ENCODE measurements at regions not wholly inside any gene's neighbourhood (a gene's known extent, or its start where the extent isn't known, plus 50 kb on each side); places are given as distances from the start of the nearest gene placed in this dataset.

- DNase-seq = no peak
Observed at GRCh38 chr21:14869984-14870852, 194.6 kb downstream of the NRIP1 start.

DNA sequence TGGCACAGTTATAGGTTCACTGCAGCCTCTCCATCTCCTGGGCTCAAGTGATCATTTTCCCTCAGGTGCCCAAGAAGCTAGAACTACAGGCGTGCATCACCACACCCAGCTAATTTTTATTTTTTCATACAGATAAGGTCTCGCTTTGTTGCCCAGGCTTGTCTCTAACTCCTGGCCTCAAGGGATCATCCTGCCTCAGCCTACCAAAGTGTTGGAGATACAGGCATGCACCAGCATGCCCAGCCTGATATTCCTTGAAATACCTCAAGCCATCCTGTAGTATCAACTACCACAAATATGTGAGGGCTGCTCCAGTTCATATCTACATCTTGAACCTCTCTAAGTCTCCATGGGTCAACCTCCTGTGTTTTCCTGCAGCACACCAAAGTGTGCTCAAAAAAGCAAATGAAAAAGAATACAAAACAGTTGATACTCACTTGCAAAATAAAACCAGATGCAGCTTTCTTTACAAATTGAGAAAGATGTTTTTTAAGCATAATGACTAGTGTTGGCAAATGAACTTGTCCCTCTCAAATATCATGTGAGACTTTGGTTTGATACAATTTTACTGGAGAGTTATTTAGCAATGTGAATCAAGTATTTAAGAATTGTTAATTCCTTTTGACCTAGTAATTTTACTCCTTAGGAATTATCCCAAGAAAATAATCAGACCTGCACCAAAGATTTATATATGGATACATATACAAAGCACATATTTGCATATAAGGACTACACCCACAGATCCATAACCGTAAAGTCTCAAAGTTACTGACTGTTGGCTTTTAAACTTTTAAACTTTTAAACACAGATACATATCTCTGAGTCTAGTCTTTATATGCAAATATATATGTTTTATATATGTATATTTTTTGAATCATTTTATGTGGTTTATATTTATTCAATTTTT lies 197.7 kb downstream of the NRIP1 start:
- DNase-seq = no peak

- DNase-seq = peak in 52 of 58 donors; percentile 13 to 88 (median 61)
Observed at GRCh38 chr21:14864211-14865021, 200.4 kb downstream of the NRIP1 start.

DNA sequence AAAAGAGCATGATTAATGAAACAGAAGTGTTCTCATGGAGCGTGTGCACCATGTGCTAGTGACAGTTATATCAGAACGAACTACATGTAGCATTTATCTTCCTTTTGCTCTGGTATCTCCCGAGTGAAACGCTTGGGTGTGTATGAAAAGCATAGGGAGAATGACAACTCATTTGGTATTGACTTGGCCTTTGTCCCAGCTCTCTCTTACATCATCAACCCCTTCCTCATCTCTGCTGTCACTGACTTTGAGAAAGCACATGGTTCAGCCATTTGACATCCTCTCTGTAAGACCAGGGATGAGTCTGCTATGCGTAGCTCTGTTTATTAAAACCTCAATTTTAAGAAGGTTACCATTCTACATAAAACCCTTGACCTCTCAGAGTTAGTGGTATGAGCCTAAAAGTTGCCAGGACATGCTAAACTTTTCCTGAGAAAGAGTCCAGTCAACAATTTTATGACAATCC lies 201.0 kb downstream of the NRIP1 start:
- no peak for DNase-seq

DNA sequence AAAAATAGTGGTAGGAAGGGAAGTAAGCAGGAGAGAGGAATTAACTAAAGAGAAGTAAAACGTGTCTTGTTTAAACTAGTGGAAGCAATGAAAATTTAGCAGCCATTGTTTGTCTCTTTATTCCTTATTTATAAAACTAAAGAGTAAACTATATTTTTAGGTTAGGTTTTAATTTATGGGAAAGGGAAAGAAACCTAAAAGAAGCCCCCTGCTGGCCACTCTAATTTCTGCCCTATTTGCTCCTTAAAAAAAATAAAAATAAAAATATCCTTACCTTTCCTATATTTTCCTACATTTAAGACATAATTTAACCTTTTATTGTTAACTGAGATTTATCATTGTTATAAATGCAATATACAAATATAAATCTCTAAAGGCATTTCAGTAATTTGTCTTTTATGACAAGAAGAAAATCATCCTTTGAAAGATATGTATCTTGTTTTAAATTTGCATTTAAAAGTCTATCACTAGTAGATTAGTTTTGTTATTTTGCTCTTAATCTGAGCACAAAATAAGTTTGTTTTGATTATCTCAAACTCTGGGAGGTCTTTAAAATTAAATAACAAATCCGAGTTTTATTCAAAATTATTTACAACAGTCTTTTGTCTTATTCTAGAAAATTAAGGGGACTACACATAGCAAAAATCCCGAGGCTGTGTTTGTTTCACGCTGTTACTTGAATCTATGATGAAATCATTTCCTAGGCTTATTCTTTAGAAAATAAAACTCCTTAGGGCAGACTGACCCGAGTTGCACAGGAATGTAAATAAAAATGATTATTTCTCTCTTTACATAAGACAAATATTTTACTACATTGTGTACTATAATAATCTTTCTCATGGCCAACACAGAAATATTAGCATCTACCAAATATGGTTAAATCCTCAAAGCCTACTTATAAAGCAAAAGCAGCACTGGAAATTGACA lies 201.7 kb downstream of the NRIP1 start:
- peak in 1 of 58 donors; percentile 8 for DNase-seq

GRCh38 chr21:14858311-14858710 lies 206.5 kb downstream of the NRIP1 start:
- no peak for DNase-seq

GRCh38 chr21:14857529-14857928 lies 207.3 kb downstream of the NRIP1 start:
- no peak for DNase-seq

DNA sequence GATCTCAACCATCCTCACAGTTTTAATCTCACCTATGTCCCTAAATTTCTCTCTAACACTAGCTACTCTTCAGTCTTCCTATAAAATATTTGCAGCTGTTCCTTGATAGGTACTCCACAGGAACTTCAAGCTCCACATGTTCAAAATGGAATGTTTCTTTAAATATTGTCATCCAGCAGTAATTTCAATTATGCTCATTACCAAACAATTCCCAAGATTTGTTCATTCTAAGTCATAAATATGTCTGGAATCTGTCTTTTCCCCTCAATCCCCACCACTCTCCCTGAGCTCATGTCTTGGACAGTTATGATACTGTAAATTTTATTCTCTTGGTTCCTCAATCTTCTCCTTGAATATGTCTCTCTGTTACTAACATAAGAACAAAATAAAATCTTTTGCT lies 214.4 kb downstream of the NRIP1 start:
- no peak for DNase-seq

DNA sequence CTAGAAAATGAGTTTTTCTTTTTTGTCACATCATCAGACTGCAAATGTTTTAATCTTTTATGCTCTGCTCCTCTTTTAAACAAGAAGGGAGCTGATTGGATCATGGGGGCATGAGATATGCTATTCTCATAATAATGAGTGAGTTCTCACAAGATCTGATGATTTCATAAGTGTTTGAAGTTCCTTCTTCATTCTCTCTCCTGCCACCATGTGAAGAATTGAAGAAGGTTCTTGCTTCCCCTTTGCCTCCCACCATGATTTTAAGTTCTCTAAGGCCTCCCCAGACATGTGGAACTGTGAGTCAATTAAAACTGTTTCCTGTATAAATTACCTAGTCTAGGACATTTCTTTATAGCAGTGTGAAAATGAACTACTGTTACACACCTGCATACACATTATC lies 218.2 kb downstream of the NRIP1 start:
- no peak for DNase-seq

DNA sequence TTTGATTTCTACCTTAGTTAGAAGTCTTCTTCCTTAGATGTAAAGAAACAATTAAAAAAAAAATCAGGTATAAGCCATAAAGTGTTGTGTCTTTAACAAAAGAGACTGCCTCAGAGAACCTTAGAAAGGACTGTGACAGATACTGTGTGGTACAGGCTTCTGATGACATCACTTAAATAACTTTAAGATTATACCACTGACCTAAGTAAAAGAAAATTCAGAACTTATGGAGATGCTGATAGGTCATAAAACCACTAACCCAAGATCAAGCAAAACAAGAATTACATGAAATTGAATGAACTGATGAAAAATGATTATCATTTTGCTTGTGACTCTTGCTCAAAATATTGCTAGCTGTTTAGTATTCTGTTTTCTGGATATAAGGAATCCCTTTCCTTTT lies 220.8 kb downstream of the NRIP1 start:
- DNase-seq = no peak

GRCh38 chr21:14842601-14843000 lies 222.2 kb downstream of the NRIP1 start:
- no peak for DNase-seq

DNA sequence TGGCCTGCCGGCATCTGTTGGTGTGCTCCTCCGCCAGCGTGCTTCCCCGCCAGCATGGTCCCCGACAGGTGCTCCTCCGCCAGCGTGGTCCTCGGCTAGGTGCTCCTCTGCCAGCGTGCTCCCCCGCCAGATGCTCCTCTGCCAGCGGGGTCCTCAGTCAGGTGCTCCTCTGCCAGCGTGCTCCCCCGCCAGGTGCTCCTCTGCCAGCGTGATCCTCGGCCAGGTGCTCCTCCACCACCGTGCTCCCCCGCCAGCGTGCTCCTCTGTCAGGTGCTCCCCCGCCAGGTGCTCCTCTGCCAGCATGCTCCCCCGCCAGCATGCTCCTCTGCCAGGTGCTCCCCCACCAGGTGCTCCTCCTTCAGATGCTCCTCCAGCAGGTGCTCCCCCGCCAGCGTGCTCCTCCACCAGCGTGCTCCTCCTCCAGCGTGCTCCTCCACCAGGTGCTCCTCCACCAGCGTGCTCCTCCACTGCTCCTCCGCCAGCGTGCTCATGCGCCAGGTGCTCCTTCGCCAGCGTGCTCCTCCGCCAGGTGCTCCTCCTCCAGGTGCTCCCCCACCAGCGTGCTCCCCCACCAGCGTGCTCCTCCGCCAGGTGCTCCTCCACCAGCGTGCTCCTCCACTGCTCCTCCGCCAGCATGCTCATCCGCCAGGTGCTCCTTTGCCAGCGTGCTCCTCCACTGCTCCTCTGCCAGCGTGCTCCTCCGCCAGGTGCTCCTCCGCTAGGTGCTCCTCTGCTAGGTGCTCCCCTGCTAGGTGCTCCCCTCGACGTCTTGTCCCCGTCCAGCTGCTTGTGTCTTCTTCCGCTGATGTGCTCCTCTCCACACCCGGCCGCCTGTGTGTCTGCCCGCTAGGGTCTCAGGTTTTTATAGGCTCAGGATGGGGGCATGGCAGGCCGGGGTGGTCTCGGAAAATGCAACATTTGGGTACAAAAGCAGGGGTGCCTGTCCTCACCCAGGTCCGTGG lies 223.0 kb downstream of the NRIP1 start:
- DNase-seq = no peak

GRCh38 chr21:14838400-14838799 lies 226.4 kb downstream of the NRIP1 start:
- DNase-seq = no peak

DNA sequence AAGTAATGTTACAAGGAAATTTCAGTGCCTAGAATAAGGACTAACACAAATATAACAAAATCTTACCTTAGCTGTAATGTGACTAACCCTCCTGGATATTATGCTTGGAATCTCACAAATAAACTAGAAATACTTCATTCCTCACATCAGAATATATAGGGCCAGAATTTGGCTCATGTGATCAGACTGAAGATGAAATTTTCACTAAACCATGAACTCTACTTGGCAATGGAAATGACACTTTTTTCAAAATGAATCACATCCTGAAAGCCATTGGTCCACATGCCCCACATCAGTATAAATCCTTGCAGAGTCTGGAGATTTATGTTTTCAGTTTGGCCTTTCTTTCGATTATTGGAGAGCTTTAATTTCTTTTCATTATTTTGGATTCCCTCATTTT lies 227.8 kb downstream of the NRIP1 start:
- DNase-seq = no peak

DNA sequence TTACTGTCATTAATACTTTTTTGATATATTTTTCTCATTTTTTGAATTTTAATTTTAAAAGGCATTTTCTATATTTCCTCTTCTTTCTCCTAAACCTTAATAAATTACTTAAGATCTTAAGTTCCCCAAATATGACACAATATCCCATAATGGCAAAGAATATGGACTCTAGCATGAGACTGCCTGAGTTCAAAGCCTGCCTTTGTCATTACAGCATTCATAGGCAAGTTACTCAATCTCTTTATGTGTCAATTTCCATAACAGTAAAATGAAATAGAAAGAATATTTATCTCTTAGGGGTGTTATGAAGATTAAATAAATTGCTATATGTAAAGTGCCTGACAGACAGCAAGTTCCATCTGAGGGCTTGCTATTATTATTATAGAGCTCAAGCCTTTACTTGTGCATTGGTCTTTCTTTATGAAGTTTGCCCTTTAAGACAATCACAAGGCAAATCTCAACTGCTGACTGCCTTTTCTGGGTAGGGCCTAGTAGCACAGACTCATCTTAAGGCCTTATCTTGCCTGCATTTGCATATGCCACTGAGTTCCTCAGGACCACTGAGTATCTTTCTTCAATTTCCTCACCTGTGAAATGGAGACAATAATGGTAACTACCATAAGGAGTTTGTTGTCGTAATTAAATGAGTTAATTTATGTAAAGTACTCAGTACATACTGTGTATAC lies 231.0 kb downstream of the NRIP1 start:
- DNase-seq = no peak

GRCh38 chr21:14833241-14833640 lies 231.6 kb downstream of the NRIP1 start:
- no peak for DNase-seq

DNA sequence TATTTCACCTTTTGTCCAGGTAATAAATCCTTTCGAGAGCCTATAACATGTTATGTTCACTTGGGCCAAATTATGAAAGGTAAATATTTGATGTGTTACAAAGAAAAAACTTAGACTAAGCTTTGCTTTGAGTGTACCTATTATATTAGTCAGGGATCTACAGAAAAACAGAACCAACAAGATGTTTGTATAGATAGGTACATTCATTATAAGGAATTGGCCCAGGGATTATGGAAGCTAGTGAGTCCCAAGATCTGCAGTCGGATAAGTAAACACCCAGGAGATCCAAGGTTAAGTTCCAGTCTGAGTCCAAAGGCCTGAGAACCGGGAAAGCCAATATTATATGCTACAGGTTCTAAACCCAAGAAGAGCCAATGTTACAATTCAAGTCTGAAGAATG lies 234.5 kb downstream of the NRIP1 start:
- no peak for DNase-seq

DNA sequence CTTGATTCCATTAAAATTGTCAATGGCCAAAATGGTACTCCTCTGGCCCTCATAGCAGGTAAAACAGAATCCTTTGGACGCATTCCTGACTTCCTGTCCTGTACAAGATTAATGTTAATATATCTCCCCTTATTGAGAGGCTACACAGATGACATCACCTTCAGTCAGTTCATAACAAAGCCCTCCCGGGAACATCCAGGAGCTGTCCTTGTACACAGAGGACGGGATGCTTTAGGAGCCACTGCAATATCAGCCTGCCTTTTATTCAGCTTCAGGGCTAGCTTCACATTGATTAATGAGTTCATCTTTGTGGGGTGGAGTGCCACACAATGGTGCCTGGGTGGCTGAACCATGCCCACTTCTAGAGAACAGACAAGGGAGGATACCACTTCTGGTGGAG lies 235.1 kb downstream of the NRIP1 start:
- no peak for DNase-seq
